ENCODE measurements at regions not wholly inside any gene's neighbourhood (a gene's known extent, or its start where the extent isn't known, plus 50 kb on each side); places are given as distances from the start of the nearest gene placed in this dataset.

DNA sequence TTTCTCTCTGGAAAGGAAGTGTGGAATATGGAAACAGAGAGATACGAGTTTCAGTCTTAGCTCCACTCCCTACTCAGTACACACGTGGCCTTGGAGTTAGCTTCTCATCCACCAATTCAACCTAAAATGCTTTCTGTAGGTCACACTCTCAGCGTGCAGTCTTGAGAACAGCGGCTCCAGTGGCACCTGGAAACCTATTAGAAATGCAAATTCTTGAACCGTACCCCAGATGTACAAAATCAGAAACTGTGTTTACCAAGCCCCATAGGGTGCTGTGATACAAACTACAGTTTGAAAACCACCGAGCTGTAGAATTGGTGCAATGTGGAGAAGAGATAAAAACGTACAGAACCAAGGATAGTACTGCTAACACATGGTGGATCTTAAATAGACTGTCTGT is 91.1 kb upstream of the SP4 start:
- Histone ChIP-seq H3K27ac (ENCODE audit: insufficient read depth, low read length) (no peak overlapping the region), H3K27me3 (ENCODE audit: control insufficient read depth, insufficient read depth, low read length) (no peaks in the 10 kb centered on the region), H3K56ac (ENCODE audit: extremely low read depth, insufficient read depth, low read length) (no peak overlapping the region), H3K14ac (replicated peaks; ENCODE audit: low read depth, low read length) (no peak overlapping the region), H3K4me2 (ENCODE audit: low read depth, low read length) (no peak overlapping the region), H3K9ac (ENCODE audit: low read depth, low read length) (no peak overlapping the region), H3K36me3 (ENCODE audit: control insufficient read depth, insufficient read depth, low read length) (no peaks in the 10 kb centered on the region), H2BK120ac (ENCODE audit: low read depth, low read length) (no peak overlapping the region), H3K4me3 (ENCODE audit: insufficient read depth, low read depth, low read length) (no peak overlapping the region), H2AFZ (replicated peaks; ENCODE audit: low read length, poor library complexity) (no peak overlapping the region), H3K79me1 (ENCODE audit: low read depth in 1 of 2, low read length in 2 of 2) (no peaks in the 10 kb centered on the region), H4K8ac (ENCODE audit: low read depth in 2 of 2, low read length in 2 of 2) (no peak overlapping the region), H4K5ac (ENCODE audit: low read depth, low read length) (no peak overlapping the region), H2BK15ac (ENCODE audit: low read depth, low read length) (no peak overlapping the region), H3K18ac (ENCODE audit: low read depth, low read length) (no peak overlapping the region), H4K91ac (ENCODE audit: insufficient read depth, low read depth, low read length) (no peak overlapping the region), H2BK5ac (ENCODE audit: low read depth, low read length, poor library complexity, severe bottlenecking) (no peak overlapping the region), H2BK20ac (ENCODE audit: low read depth, low read length) (no peak overlapping the region), H4K20me1 (ENCODE audit: insufficient read depth, low read length) (no peaks in the 10 kb centered on the region), H3K9me3 (ENCODE audit: control insufficient read depth, insufficient read depth, low read length) (no peaks in the 10 kb centered on the region; the same call in none of the 2 replicates), H2AK9ac (replicated peaks; ENCODE audit: low read depth, low read length, poor library complexity) (no peak overlapping the region), H3K9me1 (ENCODE audit: insufficient read depth, low read length) (no peaks in the 10 kb centered on the region), H3K23ac (ENCODE audit: low read depth, low read length) (no peak overlapping the region), H3K4ac (ENCODE audit: low read depth, low read length) (no peak overlapping the region), H2AK5ac (ENCODE audit: low read depth, low read length) (no peak overlapping the region), H3K4me1 (ENCODE audit: control insufficient read depth, insufficient read depth, low read length) (no peaks in the 10 kb centered on the region)
- ATAC-seq (ENCODE audit: low read depth) (no peak), DNase-seq (no peak)
- intact Hi-C loops (cut with micrococcal nuclease) (no loop called here), dilution Hi-C loops (cut with HindIII; ENCODE audit: low sequenced_read_pairs, unreplicated experiment) (no loop called here), in situ Hi-C loops (cut with MboI; ENCODE audit: low sequenced_read_pairs) (no loop called here)
- WGBS, 2 experiments (ENCODE audit: extremely low coverage in 2 of 2, insufficient read length in 1 of 2): no CpG with 5 or more reads among the region's 7 CpGs
- POLR2A ChIA-PET (ENCODE audit: unreplicated experiment): no interaction called here
- CTCF ChIA-PET: no interaction called here
- no TSS peak for BruUV-seq (replicated peaks)
- TF ChIP-seq CHD1 (IDR thresholded peaks at IDR 0.05; ENCODE audit: low read depth, low read length): no peak
- no peak for TF ChIP-seq NFE2L2 (IDR thresholded peaks at IDR 0.05; ENCODE audit: low read depth, low read length)
- TF ChIP-seq, protein P1, sequence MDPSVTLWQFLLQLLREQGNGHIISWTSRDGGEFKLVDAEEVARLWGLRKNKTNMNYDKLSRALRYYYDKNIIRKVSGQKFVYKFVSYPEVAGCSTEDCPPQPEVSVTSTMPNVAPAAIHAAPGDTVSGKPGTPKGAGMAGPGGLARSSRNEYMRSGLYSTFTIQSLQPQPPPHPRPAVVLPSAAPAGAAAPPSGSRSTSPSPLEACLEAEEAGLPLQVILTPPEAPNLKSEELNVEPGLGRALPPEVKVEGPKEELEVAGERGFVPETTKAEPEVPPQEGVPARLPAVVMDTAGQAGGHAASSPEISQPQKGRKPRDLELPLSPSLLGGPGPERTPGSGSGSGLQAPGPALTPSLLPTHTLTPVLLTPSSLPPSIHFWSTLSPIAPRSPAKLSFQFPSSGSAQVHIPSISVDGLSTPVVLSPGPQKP (IDR thresholded peaks at IDR 0.05; ENCODE audit: borderline replicate concordance, low read depth, low read length): no peak
- no peak for TF ChIP-seq MAZ (IDR thresholded peaks at IDR 0.05; ENCODE audit: borderline replicate concordance, low read depth, low read length)
- TF ChIP-seq MAFK (IDR thresholded peaks at IDR 0.05; ENCODE audit: low read depth, low read length): no peak
- no peak for TF ChIP-seq POLR2A (IDR thresholded peaks at IDR 0.05; ENCODE audit: low read depth, low read length)
- TF ChIP-seq BHLHE40 (IDR thresholded peaks at IDR 0.05; ENCODE audit: low read depth, low read length): no peak
- no peak for TF ChIP-seq FOS (IDR thresholded peaks at IDR 0.05; ENCODE audit: low read depth, low read length)
- no peak for TF ChIP-seq CTCF (conservative IDR thresholded peaks at IDR 0.05; ENCODE audit: low read depth, low read length)
- no peak for TF ChIP-seq SMC3 (IDR thresholded peaks at IDR 0.05; ENCODE audit: low read depth, low read length)
- no peak for TF ChIP-seq MXI1 (IDR thresholded peaks at IDR 0.05; ENCODE audit: borderline replicate concordance, low read depth, low read length)
- TF ChIP-seq CEBPB (IDR thresholded peaks at IDR 0.05; ENCODE audit: low read depth, low read length): no peak
- no peak for TF ChIP-seq RCOR1 (IDR thresholded peaks at IDR 0.05; ENCODE audit: insufficient replicate concordance, low read length)
- no peak for TF ChIP-seq RAD21 (IDR thresholded peaks at IDR 0.05; ENCODE audit: low read length)
- TF ChIP-seq USF2 (IDR thresholded peaks at IDR 0.05; ENCODE audit: low read depth, low read length): no peak
- TF ChIP-seq RFX5 (IDR thresholded peaks at IDR 0.05; ENCODE audit: low read depth, low read length): no peak
